ENCODE measurements at regions not wholly inside any gene's neighbourhood (a gene's known extent, or its start where the extent isn't known, plus 50 kb on each side); places are given as distances from the start of the nearest gene placed in this dataset.
A peak's percentile ranks its signal among the peaks of the same experiment; 100 is the strongest.
"Not testable (repeated sequence)": the region's sequence is repeated elsewhere in the genome, so short reads cannot be mapped to it uniquely, and the experiment has no call there.

DNA sequence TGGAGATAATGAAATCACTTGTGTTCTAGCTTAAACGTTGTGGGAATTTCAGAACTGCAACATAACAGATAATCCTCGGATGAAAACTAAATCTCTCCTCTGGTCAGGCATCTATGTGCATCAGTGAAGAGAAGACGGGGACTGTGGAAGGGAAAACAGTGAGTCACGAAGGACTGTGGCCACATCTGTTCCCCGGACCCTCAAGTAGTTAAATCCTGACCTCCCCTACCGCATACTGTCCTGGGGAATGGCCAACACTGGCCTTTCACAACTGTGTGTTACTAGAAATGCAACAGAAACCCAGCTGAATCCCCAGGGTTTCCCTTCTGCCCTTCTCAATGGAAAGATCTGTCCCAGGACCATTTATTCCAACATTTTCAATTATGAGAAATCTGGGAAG lies 124.6 kb upstream of the EFCAB3 start:
- POLR2A ChIA-PET: not testable (repeated sequence)

DNA sequence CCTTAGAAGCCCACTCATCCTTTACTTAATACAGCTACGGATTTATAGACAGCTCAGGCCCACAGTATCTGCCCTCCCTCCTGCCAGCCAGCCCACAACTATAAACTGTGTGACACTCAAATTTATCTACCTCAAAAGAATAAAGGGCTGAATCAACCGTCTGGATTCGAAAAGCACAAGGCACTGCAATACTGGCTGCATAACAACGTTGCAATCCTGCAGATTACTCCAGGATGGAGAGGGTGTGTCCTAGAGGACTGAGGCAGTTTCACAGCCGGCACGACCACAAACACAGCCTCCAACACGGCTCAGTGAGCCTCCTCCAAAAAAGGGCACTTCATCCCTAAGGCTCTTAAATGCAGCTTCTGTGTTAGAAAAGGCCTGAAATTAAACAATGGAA lies 138.3 kb upstream of the EFCAB3 start:
- CTCF ChIA-PET: not testable (repeated sequence)

More for the DNA sequence above, 124.6 kb upstream of the EFCAB3 start:
- CTCF ChIA-PET; DNase-seq (ENCODE audit: extremely low spot score): not testable (repeated sequence)

DNA sequence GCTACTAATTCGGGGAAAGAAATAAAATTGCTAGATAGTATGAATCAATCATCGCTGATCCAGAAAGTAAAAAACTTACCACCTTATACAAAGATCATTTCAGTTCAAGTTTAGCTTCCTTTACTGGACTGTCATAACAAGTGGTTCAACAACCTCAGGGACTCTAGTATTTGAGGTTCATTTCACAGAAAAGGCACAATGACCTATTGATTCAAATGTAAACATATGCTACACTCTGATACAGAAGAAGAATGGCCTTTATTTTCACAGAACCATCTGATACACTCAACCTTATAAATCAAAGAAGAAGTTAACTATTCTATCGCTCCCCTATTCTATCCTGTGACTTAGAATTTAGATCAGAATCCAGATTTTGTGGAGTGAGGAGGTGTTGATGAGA lies 140.8 kb upstream of the EFCAB3 start:
- DNase-seq (ENCODE audit: extremely low spot score); POLR2A ChIA-PET: not testable (repeated sequence)
- CTCF ChIA-PET: interaction anchor here (1.7 kb wide), 1 partner anchor 9 kb away, joined by 4 read pairs; no protein-coding TSS in a partner anchor

More for the DNA sequence above, 138.3 kb upstream of the EFCAB3 start:
- DNase-seq (ENCODE audit: extremely low spot score); POLR2A ChIA-PET: not testable (repeated sequence)

DNA sequence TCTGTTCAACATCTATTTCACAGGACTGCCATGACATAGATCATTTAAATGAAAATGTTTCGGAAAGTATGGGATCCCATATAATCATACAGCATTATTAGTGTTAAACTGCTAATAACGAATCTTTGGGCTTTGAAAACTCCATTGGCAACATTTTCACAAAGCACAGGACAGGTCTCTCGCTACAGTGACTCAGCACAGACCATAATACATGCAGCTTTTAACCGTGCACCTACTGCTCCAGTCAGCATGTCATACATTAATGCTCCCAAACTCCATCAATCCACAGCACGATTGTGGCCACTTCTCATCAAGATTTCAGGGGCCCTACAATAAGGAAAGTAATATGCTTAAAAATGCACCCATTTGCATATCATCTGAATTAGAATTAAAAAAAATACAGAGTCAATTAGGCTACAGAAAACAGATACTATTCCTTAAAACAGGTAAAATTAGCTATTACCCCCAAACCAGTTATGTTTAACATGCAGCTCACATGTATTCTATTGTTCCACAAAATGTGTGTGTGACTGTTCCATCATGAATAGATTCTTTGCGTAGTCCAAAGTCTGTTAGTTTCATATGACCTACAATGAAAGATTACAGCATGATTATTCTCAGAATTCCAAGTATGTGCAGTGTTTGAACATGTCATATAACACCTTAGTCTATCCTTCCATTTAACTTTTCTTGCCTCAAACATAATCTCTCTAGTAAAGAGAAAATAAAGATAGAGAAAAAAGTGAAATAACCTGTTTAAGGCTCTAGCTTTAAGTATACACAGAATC lies 141.6 kb upstream of the EFCAB3 start:
- POLR2A ChIA-PET; DNase-seq (ENCODE audit: extremely low spot score): not testable (repeated sequence)
- CTCF ChIA-PET: interaction anchor here (1.7 kb wide), 1 partner anchor 10 kb away, joined by 4 read pairs; no protein-coding TSS in a partner anchor

DNA sequence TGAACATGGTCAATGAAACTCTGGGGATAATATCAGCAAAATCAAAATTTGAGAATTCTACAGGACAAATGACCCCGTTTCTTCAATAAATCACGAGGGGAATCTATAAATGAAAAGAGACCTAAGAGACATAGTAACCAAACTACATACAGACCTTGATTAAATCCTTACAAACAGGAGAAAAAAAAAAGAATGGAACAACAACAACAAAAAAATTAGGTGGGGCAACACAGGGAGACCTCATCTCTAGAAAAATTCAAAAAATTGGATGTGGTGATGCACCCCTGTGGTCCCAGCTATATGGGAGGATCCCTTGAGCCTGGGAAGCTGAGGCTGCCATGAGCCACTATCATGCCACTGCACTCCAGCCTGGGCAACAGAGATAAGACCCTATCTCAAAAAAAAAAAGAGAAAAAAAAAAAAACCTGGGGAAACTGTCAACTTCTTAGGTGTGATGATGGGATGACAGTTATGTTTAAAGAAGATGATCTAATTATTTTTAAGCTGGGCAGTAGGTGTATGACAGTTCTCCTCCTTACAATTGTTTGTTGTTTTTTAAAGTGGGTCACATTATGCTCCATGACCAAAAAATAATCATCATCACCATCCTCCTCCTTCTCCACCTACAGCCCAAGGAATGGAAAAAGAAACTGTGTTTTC lies 146.4 kb upstream of the EFCAB3 start:
- CTCF ChIA-PET; POLR2A ChIA-PET; DNase-seq (ENCODE audit: extremely low spot score): not testable (repeated sequence)

DNA sequence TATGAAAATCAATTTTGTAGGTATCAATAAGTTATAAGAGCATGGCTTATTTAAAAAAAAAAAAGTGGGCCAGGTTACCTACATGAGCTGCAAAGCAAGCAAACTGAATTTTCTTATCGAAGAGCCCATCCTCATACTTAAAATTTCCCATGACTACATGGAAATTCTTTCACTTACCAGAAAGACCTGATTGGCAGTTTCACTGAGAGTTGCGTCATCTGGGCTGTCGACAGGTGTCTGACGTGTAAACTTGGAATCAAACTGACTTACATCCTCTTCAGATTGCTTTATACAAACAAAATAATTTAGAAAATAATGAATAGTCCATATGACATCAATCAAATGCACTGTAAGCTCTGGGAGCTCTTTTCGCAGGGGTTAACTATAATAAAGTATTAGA lies 149.1 kb upstream of the EFCAB3 start:
- POLR2A ChIA-PET; CTCF ChIA-PET; DNase-seq (ENCODE audit: extremely low spot score): not testable (repeated sequence)

DNA sequence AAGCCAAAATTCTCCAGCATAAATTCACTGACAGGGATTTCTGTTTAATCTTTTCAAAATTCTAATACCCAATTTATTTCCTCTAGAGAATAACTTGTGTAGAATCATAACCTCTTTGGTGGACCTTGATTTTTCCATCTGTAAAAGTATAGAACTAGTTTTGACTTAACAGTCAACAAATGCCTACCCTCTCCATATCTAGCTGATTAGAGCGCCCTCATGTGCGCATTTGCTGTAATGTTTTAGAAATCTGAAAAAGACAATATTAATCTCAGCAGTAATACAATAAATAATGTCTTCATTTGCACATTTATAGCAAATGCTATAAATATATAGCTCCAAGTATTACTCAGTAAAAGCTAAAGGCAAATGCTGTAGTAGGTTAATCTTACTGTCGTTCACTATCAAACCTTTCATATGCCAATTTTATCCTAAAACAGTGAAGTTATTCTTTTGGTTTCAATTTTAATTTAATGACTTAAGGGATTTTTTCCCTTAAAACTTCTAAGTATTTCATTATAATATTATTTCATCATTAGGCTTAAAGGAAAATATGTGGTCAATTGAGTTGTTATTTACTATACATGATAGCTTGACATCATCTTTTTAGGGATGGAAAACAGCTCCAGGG lies 153.6 kb upstream of the EFCAB3 start:
- POLR2A ChIA-PET; CTCF ChIA-PET; DNase-seq (ENCODE audit: extremely low spot score): not testable (repeated sequence)
- TF ChIP-seq, protein P1, sequence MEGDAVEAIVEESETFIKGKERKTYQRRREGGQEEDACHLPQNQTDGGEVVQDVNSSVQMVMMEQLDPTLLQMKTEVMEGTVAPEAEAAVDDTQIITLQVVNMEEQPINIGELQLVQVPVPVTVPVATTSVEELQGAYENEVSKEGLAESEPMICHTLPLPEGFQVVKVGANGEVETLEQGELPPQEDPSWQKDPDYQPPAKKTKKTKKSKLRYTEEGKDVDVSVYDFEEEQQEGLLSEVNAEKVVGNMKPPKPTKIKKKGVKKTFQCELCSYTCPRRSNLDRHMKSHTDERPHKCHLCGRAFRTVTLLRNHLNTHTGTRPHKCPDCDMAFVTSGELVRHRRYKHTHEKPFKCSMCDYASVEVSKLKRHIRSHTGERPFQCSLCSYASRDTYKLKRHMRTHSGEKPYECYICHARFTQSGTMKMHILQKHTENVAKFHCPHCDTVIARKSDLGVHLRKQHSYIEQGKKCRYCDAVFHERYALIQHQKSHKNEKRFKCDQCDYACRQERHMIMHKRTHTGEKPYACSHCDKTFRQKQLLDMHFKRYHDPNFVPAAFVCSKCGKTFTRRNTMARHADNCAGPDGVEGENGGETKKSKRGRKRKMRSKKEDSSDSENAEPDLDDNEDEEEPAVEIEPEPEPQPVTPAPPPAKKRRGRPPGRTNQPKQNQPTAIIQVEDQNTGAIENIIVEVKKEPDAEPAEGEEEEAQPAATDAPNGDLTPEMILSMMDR (IDR thresholded peaks at IDR 0.05; ENCODE audit: control extremely low read depth, extremely low read depth, low read depth, missing control alignments): peak; percentile 30

DNA sequence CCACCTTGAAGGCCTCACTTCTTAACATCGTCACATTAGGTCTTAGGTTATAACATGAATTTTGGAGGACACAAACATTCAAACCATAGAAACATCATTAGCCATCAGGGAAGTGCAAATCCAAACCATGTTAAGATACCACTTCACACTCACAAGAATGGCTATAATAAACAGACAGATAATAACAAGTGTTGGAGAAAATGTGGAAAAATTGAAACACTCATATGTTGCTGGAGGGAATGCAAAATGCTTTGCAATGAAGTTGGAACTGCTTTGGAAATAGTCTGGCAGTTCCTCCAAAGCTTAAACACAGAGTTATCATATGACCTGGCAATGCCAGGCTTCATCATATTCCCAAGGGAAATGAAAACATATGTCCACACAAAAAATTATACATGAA lies 156.8 kb upstream of the EFCAB3 start:
- CTCF ChIA-PET; POLR2A ChIA-PET; DNase-seq (ENCODE audit: extremely low spot score): not testable (repeated sequence)

DNA sequence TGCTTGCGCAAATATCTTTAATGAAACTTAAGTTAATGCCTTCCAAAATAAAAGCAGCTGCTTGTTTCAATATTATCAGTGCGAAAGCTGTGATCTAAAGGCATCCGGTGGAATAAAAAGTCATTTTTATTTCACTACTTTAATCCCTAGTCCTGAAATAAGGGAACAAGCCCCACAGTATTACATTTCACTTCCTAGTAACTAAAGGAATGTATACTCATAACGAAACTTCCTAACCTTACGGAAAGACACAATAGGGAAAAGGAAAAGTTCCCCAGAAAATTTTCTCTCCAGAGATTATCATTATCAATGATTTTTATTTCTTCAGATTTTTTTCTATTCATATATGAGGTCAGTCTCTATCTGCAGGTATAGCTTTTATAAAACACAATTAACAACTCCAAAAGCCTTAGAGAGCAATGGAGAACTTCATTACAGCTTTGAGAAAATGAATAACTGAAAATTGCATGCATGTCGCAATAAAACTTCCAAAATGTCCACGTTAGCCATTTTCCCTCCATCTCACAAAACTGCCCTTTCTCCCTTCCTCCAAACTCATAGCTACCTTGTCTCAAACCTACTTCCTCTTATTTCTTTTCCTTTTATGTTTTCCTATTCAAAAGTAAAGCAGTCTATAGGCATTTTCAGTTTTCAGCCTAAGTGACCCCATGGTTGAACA lies 154.3 kb upstream of the MED13 start:
- ChIA-PET CTCF (interaction anchor here (1.0 kb wide), 1 partner anchor 18 kb away, joined by 3 read pairs; no protein-coding TSS in a partner anchor), POLR2A (no interaction called here)
- DNase-seq (ENCODE audit: extremely low spot score): no peak
- TF ChIP-seq, protein P1 (IDR thresholded peaks at IDR 0.05; ENCODE audit: control extremely low read depth, extremely low read depth, low read depth, missing control alignments): no peak

DNA sequence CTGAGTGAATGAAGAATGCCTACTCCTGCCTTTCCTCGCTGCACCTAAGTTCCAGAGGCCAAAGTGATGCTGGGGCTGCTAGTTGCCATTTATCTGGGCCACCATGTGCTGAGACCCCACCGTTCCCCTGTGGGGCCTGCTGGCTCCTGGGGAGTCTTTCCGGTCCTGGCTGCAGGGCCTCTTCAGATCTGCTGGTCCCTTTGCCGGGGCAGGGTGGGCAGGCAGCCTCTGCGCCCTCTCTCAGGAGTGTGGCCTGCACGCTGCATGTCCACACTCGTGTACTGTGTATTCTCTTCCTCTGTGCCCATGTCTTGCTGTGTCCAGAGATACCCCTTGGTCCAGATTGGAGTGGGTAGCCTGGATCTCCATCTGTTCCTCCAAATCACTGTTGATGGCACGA lies 151.8 kb upstream of the MED13 start:
- TF ChIP-seq, protein P1 (IDR thresholded peaks at IDR 0.05; ENCODE audit: control extremely low read depth, extremely low read depth, low read depth, missing control alignments): no peak
- DNase-seq (ENCODE audit: extremely low spot score): no peak
- POLR2A ChIA-PET: no interaction called here
- CTCF ChIA-PET: no interaction called here

DNA sequence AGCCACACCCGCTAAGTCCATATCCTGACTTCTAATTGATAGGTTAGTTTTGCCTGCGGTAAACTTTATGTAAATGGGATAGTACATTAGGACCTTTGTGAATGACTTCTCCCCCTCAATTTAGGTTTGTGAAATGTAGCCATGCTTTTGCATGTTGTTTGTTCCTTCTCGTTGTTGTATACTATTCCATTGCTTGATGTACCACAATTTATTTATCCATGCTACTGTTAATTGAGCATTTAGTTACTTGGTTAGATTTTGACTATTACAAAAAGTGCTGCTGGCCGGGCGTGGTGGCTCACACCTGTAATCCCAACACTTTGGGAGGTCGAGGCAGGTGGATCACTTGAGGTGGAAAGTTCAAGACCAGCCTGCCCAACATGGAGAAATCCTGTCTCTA lies 150.8 kb upstream of the MED13 start:
- CTCF ChIA-PET; POLR2A ChIA-PET; DNase-seq (ENCODE audit: extremely low spot score): not testable (repeated sequence)

Measured in GM10248 (cell line).